CD4-positive, alpha-beta T cell treated with Interleukin-12 subunit alpha and Interleukin-12 subunit beta, for 1 hour (primary cell): ENCODE measurements at regions not wholly inside any gene's neighbourhood (a gene's known extent, or its start where the extent isn't known, plus 50 kb on each side); places are given as distances from the start of the nearest gene placed in this dataset.

ENCODE experiments used
- DNase-seq: peaks from one replicate; pipeline ENCODE4 v3.0.0-alpha.2; 2020

DNA sequence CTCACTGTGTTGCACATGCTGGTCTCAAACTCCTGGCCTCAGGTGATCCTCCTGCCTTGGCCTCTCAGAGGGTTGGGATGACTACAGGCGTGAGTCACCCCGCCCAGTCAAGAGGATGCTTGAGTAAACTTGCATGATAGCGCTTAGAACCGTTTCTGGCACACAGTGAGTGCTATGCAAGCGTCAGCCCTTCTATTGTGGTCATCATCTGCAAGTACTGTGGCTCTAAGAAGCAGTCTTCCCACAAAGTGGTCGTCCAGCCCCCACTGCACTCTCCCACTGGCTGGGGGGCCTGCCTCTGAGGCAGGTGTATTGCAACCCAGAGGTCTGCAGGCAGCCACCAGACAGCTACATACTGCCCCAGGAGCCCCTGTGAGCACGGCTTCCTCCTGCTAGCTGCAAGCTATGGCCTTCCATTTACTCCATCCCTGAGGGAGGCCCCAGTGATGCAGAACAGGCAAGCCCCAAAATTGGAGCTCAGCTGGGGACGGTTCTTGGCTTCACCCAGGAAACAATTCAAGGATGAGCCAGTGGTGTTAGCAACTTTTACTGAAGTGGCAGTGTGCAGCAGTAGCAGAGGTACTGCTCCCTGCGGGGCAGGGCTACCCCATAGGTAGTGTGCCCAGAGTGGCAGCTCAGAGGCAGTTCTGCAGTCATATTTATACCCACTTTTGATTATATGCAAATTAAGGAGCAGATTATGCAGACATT, 95.4 kb downstream of the LSM3 start:
- no peak for DNase-seq

DNA sequence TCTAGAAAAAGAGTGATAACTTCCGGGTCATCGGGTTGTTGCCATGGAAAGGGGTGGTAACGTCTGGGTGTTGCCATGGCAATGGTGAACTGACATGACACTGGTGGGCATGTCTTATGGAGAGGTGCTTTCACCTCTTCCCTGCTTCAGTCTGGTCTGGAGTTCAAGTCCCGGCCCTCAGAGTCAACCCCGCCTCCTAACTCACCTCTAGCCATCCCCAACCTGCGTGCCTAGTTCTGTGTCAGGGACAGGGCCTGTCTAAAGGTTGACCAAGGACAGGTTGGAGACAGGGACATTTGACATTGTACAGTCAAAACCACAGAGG, 96.0 kb downstream of the LSM3 start:
- DNase-seq, result no peak

DNA sequence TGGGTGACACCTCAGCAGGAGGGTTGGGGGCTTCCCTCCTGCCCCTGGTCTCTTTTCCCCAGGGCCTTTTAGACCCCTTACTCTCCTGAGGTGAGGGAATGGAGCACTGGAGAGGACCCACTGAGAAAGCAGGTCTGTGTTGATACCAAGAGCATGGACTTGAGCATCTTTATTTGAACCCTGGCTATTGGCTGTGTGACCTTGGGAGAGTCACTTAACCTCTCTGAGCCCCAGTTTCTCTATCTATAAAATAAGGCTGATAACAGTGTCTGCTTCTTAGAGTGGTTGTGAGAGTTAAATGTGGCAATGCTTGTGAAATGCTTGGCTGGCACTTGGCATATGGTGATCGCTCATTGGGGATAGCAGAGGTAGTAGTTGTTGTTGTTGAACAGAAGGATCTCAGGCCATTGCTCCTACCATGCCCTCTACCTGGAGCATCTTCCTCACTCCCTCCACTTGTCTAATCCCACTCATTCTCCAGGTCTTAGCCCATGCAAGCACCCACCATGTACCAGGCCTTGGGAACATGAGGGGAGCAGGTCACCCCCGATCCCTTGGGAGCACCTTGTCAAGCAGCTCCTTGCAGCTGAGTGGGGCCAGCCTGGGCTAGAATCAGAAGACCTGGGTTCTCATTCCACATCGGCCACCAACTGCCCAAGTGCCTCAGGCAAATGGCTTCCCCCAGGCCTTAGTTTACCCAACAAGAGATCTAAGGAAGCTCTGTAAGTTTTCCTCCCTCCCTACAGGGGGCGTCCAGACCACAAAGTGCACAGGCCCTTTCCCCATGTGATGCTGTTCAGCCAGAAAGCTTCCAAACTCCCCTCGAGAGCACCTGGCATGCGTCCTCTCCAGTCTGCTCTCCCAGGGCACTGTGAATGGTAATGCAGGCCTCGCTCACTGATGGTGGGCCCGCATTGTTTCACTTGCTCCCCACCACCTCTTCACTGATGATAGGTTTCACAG, 96.7 kb downstream of the LSM3 start:
- peak; percentile 6 for DNase-seq

DNA sequence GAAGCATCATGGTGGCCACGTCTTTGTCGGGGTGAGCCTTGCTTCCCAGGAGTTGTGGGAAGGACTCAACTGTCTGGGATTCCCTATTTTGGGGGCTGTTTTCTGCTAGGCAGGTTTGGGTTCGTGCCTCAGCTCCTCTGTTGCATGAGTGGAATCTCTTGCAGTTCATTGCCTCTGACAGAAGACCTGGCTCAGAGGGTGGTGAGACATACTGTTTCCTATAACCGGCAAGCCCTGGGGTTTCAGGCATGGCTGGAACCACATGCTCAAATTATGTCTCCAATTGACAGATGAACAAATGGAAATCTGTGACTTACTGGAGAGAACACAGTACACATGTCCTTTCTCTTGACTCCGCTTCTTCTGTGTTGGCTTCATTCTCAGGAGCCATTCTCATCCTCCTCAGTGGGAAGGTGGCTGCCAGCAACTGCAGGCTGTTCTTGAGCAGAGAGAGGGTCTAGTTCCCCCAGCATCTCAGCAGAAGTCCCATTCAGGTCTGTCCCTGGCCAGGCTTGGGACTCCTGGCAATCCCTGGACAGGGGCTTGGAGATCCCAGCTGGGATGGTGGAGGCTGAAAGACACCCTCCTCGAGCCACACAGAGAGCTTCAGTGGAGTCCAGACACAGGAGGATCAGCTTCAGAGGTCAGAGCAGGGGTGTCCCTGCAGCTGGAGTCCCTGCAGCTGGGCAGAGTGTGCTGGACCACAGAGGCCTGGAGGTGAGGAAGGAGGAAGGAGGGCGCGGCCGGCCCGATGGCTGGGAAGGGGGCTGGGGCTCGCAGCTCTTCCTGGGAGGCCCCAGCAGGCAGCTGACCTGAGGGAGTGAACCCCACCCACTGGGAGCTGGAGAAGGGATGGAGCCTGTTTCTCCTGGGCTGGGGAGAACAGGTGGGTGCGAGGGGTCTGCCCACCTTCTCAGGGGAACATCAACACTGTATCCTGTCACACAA, 97.6 kb downstream of the LSM3 start:
- DNase-seq, result no peak

DNA sequence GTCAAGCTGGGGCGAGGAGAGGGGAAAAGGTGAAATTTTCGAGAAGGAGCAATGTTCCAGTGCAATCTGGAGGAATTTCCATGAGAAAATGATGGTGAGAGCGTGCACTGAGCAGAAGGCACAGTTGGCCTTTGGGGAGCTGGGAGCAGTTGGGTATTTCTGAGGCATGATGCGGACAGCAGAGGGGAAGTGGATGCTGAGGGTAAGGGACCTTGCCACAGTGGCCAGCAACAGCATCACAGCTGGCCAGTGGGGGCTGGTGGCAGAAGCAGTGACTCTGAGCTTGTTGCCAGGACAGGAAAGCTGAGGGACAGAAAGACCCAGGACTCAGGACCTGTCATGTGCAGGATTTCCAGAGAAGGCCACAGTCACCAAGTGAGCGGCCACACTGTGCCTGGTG, 98.9 kb downstream of the LSM3 start:
- no peak for DNase-seq

DNA sequence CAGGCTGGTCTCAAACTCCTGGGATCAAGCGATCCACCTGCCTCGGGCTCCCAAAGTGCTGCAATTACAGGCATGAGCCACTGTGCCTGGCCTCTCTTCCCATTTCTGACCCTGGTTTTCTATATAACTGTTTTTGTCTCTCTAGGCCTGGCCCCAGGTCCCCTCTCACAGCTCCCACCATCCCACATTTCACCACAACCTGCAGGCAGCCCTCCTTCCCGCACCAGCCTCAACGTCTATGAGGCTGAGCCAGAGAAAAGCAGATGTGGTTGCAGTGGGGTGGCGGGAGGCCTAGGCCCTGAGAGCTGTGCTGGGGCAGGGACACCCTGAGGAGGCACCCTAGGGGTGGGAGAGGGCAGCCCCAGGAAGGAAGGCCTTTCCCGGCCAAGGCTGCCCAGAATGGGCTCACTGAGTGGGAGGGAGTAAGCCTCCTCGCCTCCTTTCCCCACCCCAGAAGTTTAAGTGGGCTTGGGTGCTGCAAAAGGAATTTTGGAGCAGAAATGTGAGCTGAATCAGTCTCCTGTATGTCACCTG, 99.7 kb downstream of the LSM3 start:
- no peak for DNase-seq

DNA sequence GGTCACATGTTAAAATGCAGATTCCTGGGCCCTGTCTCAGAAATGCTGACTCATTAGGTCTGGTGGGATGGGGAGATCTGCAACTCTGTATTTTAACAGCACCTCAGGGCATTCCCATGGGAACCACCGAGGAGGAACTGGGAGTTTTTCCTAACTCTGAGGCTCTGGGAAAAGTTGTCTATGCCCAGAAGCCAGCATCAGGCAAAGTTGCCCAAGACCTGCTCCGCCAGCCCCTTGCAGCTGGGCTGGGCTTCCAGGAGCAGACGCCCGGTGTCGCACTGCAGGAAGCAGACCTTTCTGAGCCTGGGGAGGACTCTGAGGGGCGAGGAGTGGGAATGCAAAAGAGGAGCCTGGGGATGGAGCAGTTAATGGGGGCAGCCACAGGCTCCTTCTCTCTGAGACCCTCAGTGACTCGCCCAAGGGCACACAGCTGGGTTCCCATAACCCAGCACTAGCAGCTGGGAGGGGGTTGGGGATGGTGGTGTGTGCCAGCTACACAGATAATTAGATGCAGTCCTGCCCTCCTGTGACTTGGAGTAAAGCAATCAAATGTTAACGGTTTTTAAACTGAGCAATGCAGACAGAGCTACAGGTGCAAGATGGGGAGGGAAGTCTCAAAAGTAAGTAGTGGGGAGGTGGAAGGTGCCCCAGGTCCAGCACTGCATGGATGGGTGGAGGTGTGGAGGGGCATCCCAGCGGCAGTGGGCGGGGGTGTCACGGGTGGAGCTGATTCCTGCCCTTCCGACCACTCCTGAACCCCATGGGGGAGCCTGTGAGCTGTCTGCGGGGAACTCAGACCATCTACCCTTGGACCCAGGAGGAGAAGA, 100.4 kb downstream of the LSM3 start:
- no peak for DNase-seq

DNA sequence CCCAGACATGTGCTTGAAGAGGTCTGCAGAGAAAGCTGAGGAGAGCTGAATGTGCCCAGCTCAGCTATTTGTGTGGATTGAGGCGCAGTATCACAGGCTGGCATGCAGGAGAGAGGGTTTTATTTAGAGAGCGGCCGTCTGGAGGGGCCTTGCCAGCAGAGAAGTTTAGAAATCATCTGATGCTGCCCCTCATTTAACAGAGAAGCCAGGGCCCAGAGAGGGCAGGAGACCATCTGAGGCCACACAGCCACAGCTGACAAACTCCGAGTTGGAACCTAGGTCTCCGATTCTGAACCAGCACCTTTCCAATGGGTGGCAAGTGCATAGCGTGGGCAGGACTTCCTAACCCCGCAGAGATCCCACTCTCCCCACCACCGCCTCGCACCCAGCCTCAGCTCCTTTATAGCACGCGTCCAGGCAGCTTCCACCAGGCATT, 101.0 kb downstream of the LSM3 start:
- no peak for DNase-seq

DNA sequence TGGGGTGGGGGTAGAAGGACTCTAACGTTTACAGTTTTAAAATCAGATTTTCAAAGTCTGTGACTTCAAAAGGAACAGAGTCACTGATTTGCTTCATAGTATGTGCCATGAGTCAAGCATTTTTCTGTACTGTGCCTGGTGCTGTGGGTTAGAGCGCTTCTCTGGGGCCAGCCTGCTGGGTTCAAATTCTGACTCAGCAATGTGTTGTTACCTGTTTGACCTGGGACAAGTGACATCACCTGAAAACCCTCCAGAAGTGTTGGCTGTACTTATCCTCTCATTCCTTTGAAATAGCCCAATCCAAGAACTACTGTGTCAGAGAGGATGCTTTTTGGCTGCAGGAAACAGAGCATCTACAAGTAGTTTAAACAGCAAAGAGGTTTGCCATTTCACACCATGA, 101.7 kb downstream of the LSM3 start:
- no peak for DNase-seq

DNA sequence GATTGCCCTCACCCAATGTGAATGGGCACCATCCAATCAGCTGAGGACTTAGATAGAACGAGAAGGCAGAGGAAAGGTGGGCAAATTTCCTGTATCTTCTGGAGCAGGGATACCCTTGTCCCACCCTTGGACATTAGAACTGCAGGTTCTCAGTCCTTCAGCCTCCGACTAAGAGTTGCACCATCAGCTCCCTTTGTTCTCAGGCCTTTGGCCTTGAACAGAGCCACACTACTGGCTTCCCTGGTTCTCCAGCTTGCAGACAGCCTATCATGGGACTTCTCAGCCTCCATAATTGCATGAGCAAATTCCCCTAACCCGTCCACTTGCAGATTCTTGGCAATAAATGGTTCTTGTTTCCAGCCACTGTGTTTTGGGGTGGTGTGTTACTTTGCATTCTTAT, 102.4 kb downstream of the LSM3 start:
- DNase-seq, result no peak

DNA sequence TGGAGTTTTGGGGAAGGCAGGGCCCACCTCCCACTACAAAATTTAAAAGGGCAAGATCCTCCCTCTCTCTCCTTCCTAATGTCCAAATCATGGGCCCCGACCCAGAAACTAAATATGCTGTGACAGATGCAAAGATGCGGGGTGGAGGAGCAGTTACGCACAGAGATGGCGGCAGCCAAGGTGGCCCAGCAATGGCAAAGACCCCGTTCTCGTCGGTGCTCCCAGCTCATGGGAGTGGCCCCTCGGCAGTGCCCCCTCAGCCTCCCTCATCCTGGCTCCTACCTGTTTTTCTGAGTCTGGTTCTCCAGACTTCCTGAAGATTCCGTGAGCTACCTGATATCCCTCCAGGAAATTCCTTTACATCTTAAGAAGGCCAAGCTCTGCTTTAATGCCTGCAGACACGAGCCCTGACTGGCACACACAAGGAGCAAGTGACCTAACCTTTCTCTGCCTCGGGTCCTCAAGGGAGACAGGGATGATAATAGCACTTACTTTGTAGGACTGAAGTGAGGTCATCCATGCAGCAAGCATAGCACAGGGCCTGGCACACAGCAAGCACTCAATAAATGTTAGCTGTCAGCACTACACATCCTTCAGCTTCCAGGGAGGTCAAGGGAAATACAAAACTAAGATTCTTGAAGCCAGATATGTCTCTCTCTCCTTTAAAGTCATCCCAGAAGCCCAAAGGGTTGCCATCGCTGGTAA, 103.5 kb downstream of the LSM3 start:
- no peak for DNase-seq

DNA sequence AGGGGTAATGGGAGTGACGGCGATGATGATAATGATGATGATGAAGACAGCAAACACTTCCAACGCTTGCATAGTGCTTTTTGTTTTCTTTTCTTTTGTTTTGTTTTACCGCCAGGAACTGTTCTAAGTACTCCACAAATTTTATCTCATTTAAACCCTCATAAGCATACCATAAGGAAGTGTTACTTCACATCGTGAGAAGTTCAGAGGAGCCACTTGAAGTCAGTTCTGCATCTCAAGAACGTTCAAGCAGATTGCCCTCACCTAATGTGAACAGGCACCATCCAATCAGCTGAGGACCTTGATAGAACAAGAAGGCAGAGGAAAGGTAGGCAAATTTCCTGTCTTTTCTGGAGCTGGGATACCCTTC, 104.1 kb downstream of the LSM3 start:
- no peak for DNase-seq

DNA sequence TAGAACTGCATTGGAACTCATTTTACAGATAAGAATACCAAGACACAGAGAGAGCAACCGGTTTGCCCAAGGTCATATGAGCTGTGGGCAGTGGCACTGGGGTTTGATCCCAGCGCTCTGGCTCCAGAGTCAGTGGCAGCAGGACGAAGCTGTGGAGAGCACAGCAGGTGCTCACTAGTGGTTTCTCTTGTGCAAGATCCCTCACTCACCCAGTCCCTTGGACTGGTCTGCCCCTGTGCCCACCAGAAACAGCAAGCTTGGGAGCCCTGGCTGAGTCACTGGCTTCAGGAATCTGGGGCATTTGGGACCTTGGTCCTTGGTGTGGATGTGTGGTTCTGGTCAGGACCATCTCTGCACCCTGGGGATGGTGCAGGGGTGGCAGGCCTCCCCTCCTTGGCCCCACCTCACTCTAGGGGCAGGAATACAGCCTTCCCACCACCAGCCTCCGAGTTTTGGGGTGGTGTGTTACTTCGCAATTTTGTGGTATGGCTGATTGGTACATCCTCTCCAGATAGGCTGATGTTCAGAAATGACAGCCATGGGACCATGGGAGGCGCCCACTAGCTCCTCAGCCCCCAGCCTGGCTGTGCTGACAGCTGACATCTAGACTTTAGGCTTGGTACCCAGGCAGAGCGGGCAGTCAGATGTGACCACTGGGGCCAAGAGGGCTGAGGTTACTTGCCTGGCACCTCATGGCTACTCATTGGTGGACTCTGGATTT, 104.6 kb downstream of the LSM3 start:
- DNase-seq, result no peak

DNA sequence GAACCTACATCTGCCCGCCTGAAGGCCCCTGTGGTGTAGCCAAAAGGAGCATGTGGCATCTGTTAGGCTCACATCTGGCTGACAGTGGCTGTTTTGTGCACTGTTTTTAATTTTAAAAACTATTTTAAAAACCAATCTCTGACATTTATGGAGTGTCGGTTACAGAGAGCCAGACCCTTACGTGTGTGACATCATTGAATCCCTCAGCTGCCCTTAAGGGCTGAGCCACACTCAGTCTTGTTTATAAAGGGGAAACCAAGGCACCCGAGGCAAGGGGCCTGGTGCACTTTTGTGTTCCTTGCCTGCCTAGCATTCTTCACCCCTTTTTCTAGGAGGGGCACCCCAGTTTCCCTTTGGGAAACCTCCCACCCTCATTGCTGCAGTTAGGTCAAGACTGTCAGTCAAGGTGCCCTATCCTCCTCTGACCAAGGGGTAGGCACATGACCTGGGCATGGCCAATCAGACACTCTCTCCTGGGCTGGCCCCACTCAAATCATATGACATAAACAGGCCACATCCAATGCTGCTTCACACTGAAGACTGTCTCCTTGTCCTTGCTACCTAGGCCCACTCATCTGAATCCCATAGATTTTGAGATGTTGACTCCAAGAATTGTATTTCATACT, 105.3 kb downstream of the LSM3 start:
- no peak for DNase-seq

DNA sequence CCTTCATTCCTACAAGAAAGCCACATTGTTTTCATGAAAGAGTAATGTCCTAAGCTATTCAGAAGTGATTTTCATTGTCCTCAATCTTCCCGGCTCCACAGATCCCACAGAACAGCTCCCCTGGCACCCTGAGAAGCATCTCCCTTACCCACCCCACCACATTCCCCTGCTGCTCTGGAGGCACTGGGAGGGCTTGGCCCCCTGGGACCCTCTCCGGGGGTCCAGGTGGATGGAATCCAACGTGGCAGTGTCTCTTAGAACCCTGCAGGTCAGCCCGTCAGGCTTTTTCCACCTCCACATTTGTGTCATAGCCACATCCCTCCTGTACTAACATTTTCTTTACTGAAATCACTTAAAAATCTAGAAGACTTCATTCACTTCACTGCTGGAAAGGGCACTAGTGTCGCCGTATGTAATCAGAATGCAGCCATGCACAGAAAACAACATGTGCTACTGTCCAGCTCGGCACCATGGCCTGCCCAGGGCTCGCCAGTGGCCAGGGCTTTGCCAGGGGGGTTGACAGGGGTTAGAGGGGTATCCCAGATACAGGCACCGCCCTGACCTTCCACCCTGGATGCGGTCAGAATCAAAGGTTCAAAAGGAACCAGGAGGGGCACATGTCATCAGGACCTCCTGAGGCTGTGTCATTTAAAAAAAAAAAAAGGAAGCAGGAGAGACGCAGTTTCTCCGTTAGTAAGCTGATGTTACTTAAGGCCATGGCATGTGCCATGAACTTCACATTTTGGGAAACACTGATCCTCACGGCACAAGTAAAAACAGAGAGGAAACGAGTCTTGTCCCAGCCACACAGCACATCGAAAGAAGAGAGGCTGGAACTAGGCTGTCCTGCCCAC, 106.3 kb downstream of the LSM3 start:
- no peak for DNase-seq

DNA sequence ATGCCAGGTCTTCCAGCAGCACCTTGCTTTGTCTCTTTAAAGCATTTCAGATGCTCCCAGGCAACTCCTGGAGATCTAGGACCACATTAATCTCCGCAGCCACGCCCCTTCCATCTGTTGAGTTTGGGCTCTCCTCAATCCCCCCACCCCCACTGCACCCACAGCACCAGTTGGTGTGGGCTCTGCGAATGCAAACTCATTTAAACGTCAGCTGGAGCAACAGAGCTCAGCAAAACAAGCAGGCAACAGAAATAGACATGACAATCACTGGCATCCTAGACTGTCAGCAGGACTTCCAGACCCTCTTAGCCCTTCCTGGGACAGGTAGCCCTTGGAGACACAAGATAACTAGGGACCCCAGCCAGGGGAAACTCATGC, 106.9 kb downstream of the LSM3 start:
- DNase-seq, result no peak

DNA sequence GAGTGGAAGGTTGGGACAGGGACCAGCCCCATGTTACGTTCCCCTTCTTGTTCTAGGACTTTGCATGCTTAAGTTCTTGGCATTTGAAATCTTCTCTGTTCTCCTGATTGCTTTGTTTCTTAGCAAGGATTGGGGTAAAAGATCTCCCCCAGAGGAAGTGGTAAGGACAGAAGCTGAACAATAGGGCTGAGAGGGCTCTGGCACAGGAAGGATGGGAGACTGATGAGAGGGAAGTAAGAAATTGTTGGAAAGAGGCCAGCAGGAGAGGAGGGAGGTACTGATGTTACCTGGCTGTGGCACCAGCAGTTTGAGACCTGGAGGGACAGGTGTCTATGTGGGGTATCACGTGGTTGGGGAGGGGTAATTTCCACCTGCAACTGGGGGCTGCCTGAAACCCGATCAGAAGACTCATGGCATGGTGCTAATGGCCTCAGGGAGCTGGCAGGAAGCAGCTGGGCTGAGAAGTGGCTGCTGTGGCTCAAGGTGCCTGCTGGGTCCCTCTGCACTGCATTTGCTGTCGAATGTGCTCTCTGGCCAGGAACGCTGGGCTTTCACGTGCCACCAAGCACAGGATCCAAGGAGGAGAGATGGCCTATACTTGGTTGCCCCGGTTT, 108.4 kb downstream of the LSM3 start:
- DNase-seq, result no peak

DNA sequence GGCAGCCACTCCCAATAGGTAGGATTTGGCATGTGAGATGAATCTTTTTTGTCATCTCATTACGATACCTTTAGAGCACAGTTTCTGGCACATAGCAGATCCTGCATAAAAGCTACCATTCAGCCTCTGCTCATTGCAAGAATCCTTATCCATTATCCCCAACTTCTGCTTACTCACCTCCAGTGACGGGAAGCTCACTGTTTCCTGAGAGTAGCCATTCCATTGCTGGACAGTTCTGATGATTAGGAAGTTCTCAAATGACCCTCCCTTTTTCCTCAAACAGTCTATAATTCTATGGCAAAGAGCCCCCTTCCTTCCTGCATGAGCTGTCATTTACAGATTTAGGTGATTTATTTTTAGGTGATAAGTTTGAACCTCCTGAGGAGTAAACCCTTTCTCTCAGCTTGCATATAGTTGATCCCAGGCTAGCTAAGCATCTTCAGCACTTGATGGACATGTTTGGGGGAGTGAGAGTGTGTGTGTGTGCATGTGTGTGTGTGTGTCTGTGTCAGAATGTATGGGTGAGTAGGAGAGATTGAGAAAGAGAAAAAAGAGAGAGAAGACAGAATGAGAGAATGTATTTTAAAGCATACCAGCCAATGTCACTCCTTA, 109.7 kb downstream of the LSM3 start:
- no peak for DNase-seq
